GM18520 (cell line): ENCODE measurements at regions not wholly inside any gene's neighbourhood (a gene's known extent, or its start where the extent isn't known, plus 50 kb on each side); places are given as distances from the start of the nearest gene placed in this dataset.

Source experiments
- ATAC-seq: cut with Tn5 transposase; IDR thresholded peaks from one replicate; pipeline ENCODE4 v1.9.1; 2021; ENCODE audit not compliant: unreplicated experiment

GRCh38 chr7:16065939-16066338, 355.4 kb downstream of the CRPPA start:
- ATAC-seq, result no peak

- ATAC-seq, result no peak
Observed at GRCh38 chr7:16063716-16064675, 357.3 kb downstream of the CRPPA start.

DNA sequence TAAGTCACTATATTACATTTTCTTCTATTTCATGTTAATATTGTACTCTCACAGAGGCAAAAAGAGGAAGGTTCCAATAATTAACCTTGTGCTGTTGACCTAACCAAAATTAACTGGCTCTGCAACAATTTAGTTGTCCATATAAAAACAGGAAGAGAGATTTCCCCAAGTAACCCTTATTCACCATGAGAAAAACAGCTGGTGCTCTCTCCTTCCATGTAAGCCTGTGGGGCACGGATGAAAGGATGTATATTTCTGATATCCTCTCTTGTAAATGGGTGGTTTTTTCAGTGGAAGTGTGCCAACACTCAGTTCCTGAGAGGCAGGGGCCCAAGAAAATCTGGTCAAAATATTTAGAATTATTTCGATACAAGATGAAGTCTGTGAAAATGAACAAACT, 358.1 kb downstream of the CRPPA start:
- no peak for ATAC-seq

DNA sequence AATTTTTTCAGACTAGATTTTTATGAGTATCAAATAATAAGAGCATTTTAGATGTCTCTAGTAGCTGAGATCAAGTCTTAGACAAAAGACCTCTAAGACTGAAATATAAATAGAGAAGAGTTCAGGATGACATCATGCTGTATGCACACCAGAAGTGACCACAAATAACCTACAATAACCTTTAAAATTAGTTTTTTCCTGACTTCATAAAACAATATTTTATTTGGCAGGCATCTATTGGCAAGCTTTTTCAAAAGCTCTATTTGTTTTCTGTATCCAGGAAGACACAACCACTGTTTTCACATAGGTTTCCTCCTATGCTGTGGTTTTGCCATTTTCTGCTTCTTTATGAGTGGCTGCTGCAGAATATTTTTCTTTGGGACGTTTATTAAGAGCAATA, 359.1 kb downstream of the CRPPA start:
- no peak for ATAC-seq

GRCh38 chr7:16061630-16062029, 359.7 kb downstream of the CRPPA start:
- no peak for ATAC-seq

- ATAC-seq, result no peak
Observed at GRCh38 chr7:16061011-16061410, 360.3 kb downstream of the CRPPA start.

- ATAC-seq, result no peak
Observed at GRCh38 chr7:16060502-16060901, 360.8 kb downstream of the CRPPA start.

DNA sequence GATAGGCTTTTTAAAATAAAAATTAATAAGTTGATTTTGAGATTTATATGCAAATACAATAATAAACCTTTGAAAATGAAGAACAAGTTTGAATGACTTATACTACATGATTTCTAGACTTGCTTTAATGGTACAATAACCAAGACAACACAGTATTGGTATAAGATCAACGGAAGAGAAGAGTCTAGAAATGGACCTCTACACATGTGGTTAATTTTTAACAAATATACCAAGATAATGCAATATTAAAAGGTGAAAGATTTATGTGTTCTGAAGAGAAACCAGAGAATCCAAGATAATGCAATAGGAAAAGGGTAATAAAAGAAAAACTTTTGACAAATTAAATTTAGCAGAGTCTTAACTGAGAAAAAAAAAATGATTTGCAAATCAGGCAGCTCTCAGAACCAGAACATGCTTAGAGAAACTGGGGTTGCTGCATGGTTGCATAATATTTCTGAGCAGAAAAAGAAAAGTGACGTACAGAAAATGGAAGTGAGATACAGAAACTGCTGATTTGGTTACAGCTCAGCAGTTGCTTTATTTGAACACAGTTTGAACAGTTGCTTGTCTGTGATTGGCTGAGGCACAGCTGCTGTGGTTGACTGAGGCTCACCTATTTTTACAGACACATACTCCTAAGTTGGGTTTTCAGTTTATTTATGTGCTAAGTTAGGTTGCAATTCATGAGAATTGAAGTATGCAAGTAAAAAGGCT, 365.9 kb downstream of the CRPPA start:
- ATAC-seq, result no peak

- no peak for ATAC-seq
Observed at GRCh38 chr7:16051561-16052255, 365.2 kb upstream of the MEOX2 start.

- no peak for ATAC-seq
Observed at GRCh38 chr7:16046041-16046440, 359.6 kb upstream of the MEOX2 start.

DNA sequence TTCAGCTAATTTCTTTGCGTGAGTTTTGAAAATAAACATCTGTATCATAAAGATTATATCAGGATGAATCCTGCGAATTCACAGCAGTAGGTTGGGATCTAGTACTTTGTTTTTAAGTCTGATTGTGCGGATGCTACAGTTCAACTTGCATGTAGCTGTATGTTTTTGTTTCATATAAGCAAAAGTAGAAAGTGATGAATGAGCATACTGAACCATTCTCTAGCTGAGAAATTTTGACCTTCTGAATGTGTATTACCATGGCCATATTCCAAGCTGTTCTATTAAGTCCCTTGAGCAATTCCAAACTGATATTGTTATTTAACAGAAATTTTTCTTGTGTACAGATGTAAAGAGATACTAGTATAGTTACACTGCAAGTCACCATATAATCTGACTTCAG, 358.8 kb upstream of the MEOX2 start:
- ATAC-seq, result no peak

DNA sequence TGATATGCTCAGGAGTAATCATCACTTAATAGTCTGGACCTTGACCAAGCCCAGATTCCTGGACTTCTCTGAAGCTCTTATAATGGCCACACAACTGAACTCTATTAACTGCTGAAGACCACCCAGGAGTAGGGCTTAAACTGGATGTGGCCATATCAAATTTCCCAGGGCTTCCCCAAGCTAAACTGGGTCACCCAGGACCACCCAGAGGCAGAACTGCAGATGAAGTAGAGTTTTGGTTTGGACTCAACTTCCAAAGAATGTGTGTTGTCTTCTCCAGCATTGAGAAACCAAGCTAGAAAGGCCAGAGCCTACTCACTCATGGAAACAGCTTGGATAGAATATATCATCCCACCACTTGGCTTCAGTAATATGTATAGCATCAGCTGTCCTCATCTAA, 358.2 kb upstream of the MEOX2 start:
- no peak for ATAC-seq

DNA sequence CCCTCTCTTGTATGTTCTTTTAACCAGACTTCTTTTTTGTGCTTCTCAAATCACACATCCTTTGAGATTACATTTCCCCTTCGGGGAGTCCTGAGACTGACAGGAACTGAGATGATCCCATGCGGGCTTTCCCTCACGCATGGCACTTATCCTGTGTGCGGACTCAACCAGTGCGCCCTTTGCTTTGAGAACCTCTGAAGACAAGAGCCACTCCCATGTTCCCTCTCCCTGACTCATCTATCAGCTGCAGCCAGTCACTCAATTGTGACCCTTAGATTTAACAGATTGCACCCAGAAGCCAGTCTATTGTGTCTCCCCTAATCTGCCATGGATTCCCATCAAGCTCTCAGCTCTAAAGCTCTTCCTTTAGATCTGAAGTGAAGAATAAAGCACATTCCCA, 353.9 kb upstream of the MEOX2 start:
- no peak for ATAC-seq

- no peak for ATAC-seq
Observed at GRCh38 chr7:16038906-16039305, 352.4 kb upstream of the MEOX2 start.

- no peak for ATAC-seq
Observed at GRCh38 chr7:16035392-16035791, 348.9 kb upstream of the MEOX2 start.

- ATAC-seq, result no peak
Observed at GRCh38 chr7:16034866-16035265, 348.4 kb upstream of the MEOX2 start.

GRCh38 chr7:16034353-16034752, 347.9 kb upstream of the MEOX2 start:
- no peak for ATAC-seq

DNA sequence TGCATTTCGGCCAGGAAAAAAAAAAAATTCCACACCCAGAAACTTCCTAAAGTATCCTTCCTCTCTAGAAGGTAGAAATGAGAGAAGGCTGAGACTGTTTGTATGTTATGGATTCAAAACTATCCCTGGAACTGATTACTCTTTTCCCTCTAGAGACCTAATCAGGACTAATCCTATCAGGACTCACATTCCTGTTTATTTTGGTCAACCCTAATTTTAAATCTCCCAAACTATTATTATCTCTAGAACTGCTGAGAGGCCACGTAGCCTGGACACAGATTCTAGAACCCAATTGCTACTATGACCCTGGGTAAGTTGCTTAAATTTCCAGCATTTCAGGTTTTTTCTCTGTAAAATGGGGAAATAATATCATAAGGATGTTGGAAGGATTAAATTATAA, 346.8 kb upstream of the MEOX2 start:
- ATAC-seq, result no peak

GRCh38 chr7:16028636-16029035, 342.2 kb upstream of the MEOX2 start:
- no peak for ATAC-seq

DNA sequence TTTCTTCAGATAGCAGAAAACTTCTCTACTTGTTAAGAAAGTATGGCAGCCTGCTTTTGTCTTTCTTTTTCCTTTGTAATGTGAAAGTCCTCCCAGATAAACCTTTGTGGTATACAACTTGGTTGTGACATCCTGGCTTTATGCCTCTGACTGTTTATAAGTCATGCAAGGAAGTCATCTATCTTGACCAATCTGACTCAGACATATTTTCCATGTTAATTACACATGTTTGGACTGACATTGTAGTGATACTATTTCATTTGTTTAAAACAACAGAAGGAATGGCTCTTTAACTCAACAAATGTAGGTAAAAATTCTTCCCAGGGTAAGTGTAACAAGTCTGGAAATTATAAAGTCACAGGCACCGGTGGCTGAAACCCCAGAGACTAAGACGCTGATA, 341.6 kb upstream of the MEOX2 start:
- ATAC-seq, result no peak

GRCh38 chr7:16027396-16027795, 340.9 kb upstream of the MEOX2 start:
- no peak for ATAC-seq
